ENCODE measurements at regions not wholly inside any gene's neighbourhood (a gene's known extent, or its start where the extent isn't known, plus 50 kb on each side); places are given as distances from the start of the nearest gene placed in this dataset.
A peak's percentile ranks its signal among the peaks of the same experiment; 100 is the strongest.

DNA sequence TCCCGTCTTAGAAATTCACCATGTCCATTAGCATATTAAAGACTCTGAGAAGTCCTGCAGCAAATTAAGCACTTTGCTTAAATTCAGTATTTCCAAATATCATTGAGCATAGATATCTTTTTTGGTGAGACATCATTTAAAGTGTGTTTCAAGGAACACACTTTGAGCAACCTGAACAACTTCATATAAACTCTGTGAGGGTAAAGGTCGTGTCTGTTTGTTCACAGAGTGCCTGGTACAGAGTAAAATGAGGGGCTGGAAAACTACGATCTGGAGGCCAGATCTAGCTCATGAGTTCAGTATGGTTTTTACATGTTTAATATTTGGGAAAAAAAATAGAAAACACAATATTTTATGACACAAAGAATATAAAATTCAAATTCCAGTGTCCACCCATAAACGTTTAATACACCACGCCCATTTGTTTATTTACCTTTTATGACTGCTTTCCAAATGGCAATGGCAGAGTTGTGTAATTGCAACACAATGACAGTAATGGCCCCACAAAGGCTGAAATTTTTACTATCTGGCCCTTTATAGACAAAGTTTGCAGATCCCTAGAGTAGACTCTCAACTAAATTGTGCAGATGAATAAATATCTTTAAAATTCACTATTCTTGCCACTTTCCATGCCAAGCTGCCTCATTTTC is 67.4 kb downstream of the SNTN start:
- TF ChIP-seq, protein P1, sequence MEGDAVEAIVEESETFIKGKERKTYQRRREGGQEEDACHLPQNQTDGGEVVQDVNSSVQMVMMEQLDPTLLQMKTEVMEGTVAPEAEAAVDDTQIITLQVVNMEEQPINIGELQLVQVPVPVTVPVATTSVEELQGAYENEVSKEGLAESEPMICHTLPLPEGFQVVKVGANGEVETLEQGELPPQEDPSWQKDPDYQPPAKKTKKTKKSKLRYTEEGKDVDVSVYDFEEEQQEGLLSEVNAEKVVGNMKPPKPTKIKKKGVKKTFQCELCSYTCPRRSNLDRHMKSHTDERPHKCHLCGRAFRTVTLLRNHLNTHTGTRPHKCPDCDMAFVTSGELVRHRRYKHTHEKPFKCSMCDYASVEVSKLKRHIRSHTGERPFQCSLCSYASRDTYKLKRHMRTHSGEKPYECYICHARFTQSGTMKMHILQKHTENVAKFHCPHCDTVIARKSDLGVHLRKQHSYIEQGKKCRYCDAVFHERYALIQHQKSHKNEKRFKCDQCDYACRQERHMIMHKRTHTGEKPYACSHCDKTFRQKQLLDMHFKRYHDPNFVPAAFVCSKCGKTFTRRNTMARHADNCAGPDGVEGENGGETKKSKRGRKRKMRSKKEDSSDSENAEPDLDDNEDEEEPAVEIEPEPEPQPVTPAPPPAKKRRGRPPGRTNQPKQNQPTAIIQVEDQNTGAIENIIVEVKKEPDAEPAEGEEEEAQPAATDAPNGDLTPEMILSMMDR (IDR thresholded peaks at IDR 0.05; ENCODE audit: low read depth): peak; percentile 35

DNA sequence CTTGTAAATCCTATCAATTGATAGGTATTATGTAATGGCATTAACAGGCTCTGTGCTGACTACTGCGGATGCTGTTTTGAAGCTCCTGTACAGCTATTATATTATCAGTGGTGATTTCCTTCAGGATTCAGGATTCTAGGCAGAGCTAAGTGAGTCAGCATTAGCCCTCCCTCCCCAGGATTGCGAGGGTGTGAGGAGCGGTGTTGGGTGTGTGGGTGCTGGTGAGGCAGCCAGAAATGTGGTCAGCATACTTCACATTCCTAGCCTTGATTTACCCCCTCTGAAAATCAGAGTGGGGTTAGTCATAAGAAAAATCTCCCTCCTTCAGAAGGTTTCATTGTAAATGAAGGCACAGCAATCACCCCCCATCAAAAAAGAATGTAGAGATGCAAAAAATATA is 72.5 kb downstream of the SNTN start:
- TF ChIP-seq, protein P1 (IDR thresholded peaks at IDR 0.05; ENCODE audit: low read depth): no peak

DNA sequence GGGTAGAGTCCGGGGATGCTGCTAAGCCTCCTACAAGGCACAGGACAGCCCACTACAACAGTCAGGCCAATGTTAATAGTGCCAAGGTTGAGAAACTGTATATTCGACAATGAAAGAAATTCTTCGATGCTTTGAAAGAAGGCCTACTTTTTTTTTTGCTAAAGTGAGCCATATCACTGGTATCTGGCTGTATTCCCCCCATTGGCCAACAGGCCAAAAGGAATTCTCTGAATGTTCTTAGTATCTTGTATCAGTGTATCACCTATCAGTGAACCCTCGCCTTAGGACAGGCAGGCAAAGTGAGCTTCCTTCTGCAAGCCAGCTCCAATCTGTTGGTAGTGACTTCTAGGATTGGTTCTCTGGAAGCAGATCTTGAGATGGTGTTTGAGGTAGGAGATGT is 74.2 kb downstream of the SNTN start:
- TF ChIP-seq, protein P1 (IDR thresholded peaks at IDR 0.05; ENCODE audit: low read depth): no peak

DNA sequence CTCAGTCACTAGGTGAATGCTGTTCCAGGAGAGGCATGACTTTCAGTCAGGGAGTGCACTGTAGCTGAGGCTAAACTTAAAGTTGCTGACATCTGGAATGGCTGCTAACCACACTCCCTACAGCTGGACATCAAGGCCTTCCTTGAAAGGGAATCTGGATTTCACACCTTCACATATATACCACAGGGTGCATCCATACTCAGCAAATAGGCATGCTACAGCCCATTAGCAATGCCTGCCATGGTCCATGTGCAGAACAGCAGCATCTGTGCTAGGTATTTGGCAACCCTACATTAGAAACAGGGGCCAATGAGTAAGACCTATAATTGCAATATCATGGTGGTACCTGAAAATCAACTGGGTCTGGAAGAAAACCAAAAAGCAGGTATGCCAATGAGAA is 74.8 kb downstream of the SNTN start:
- TF ChIP-seq, protein P1 (IDR thresholded peaks at IDR 0.05; ENCODE audit: low read depth): no peak

DNA sequence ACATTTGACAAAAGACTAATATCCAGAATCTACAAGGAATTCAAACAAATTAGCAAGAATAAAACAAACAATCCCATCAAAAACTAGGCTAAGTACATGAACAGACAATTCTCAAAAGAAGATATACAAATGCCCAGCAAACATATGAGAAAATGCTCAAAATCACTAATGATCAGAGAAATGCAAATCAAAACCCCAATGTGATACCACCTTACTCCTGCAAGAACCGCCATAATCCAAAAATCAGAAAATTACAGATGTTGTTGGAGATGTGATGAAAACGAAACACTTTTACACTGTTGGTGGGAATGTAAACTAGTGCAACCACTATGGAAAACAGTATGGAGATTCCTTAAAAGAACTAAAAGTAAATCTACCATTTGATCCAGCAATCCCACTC is 79.4 kb downstream of the SNTN start:
- TF ChIP-seq, protein P1 (IDR thresholded peaks at IDR 0.05; ENCODE audit: low read depth): no peak

DNA sequence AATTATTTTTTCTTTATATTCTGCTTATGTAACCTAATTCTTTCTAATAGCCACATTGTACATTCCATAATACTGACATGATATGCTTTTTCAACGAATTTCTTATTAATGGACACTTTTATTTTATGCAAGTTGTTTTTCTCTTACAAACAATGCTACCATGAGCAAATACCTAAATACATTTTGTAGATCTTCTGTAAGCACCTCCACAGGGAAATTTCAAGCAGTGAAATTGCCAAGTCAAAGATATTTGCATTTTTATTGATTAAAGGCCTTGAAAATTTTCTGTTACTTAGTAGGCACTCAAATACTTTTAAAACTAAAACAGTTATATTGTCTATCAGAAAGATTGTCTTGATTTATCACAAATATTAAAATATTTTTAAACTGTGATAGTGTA is 79.6 kb upstream of the C3orf49 start:
- TF ChIP-seq, protein P1 (IDR thresholded peaks at IDR 0.05; ENCODE audit: low read depth): no peak

DNA sequence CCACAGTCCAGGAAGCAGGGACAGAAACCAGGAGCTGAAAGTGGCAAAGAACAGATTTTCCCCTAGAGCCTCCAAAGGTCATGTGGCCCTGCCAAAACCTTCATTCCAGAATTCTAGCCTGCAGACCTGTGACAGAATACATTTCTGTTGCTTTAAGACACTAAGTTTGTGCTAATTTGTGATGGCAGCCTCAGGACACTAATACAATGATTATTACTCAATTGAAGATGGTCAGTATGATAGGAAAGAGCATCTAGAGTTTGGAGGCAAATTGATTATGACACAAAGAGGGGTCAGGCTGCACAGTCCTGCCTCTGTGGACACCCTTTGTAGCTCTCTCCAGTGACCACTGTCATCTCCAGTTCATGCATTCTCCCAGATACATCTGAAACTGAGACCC is 79.0 kb upstream of the C3orf49 start:
- TF ChIP-seq, protein P1 (IDR thresholded peaks at IDR 0.05; ENCODE audit: low read depth): no peak

Data from subcutaneous adipose tissue (tissue), 1 donor.